C4-2B (cell line): ENCODE measurements at regions not wholly inside any gene's neighbourhood (a gene's known extent, or its start where the extent isn't known, plus 50 kb on each side); places are given as distances from the start of the nearest gene placed in this dataset.

Source experiments
- CTCF ChIP-seq: fragments of 450-650 bp; conservative IDR thresholded peaks from 2 replicates; pipeline ENCODE4 v1.5.1; 2017; ENCODE audit warnings: mild to moderate bottlenecking
- ZFX ChIP-seq: fragments of 450-650 bp; IDR thresholded peaks from 2 replicates; pipeline ENCODE4 v1.6.1; 2017

- TF ChIP-seq CTCF (no peak), ZFX (no peak)
Observed at GRCh38 chr2:59066787-59067399, 825.8 kb upstream of the FANCL start.
